ENCODE measurements at regions not wholly inside any gene's neighbourhood (a gene's known extent, or its start where the extent isn't known, plus 50 kb on each side); places are given as distances from the start of the nearest gene placed in this dataset.

- H3K9me3 ChIP-seq = peaks cover 0 to 3% (median 0%) of the 10 kb centered on the region in 4 donors
- H3K4me1 ChIP-seq = no peaks in the 10 kb centered on the region
- WGBS, 2 donors = 56 to 76% methylated on average over 4 of the region's 4 CpGs
- H3K4me3 ChIP-seq = no peak overlapping the region
- H3K36me3 ChIP-seq = no peaks in the 10 kb centered on the region
- no peak for DNase-seq (ENCODE audit: low spot score in 2 of 2)
- H3K27me3 ChIP-seq = no peaks in the 10 kb centered on the region
- no peak overlapping the region for H3K27ac ChIP-seq
- TF ChIP-seq CTCF (IDR thresholded peaks at IDR 0.05) (no peak), POLR2A (IDR thresholded peaks at IDR 0.05) (no peak), EP300 (IDR thresholded peaks at IDR 0.05) (no peak)
Measured at GRCh38 chr4:186424745-186425144, 130.6 kb downstream of the MTNR1A start.

GRCh38 chr4:186422296-186422695 is 133.1 kb downstream of the MTNR1A start:
- DNase-seq (ENCODE audit: low spot score in 2 of 2) = no peak
- TF ChIP-seq POLR2A (IDR thresholded peaks at IDR 0.05) = no peak
- no peak for TF ChIP-seq EP300 (IDR thresholded peaks at IDR 0.05)
- TF ChIP-seq CTCF (IDR thresholded peaks at IDR 0.05) = no peak
- no peaks in the 10 kb centered on the region for H3K4me1 ChIP-seq
- H3K27me3 ChIP-seq = no peaks in the 10 kb centered on the region
- H3K27ac ChIP-seq = no peak overlapping the region
- 47% methylated on average over 2 of the region's 2 CpGs for WGBS, 2 donors
- H3K36me3 ChIP-seq = no peaks in the 10 kb centered on the region
- H3K9me3 ChIP-seq = no peaks in the 10 kb centered on the region
- H3K4me3 ChIP-seq = no peak overlapping the region

- Histone ChIP-seq H3K4me1 (no peaks in the 10 kb centered on the region), H3K36me3 (no peaks in the 10 kb centered on the region), H3K27ac (no peak overlapping the region), H3K9me3 (no peaks in the 10 kb centered on the region), H3K27me3 (no peaks in the 10 kb centered on the region), H3K4me3 (no peak overlapping the region)
- 70 to 76% methylated on average over 5 of the region's 5 CpGs for whole genome bisulfite sequencing, 2 donors
- DNase-seq (ENCODE audit: low spot score in 2 of 2) = no peak
- no peak for TF ChIP-seq CTCF (IDR thresholded peaks at IDR 0.05)
- TF ChIP-seq EP300 (IDR thresholded peaks at IDR 0.05) = no peak
- no peak for TF ChIP-seq POLR2A (IDR thresholded peaks at IDR 0.05)
Measured at GRCh38 chr4:186416451-186417060, 138.8 kb downstream of the MTNR1A start.

- no peak overlapping the region for H3K27ac ChIP-seq
- no peaks in the 10 kb centered on the region for H3K4me1 ChIP-seq
- no peaks in the 10 kb centered on the region for H3K9me3 ChIP-seq
- no peak for TF ChIP-seq CTCF (IDR thresholded peaks at IDR 0.05)
- no peak for TF ChIP-seq EP300 (IDR thresholded peaks at IDR 0.05)
- no peak for TF ChIP-seq POLR2A (IDR thresholded peaks at IDR 0.05)
- DNase-seq (ENCODE audit: low spot score in 2 of 2) = no peak
- WGBS, 2 donors = 93 to 98% methylated on average over 1 of the region's 1 CpG
- no peaks in the 10 kb centered on the region for H3K27me3 ChIP-seq
- no peak overlapping the region for H3K4me3 ChIP-seq
- H3K36me3 ChIP-seq = no peaks in the 10 kb centered on the region
Measured at GRCh38 chr4:186414390-186414789, 141.0 kb downstream of the MTNR1A start.

- DNase-seq (ENCODE audit: low spot score in 2 of 2) = no peak
- no peaks in the 10 kb centered on the region for H3K27me3 ChIP-seq
- H3K4me3 ChIP-seq = no peak overlapping the region
- H3K36me3 ChIP-seq = no peaks in the 10 kb centered on the region
- no peaks in the 10 kb centered on the region for H3K9me3 ChIP-seq
- no peak overlapping the region for H3K27ac ChIP-seq
- TF ChIP-seq CTCF (IDR thresholded peaks at IDR 0.05) (no peak), POLR2A (IDR thresholded peaks at IDR 0.05) (no peak), EP300 (IDR thresholded peaks at IDR 0.05) (no peak)
- 85 to 88% methylated on average over 12 of the region's 12 CpGs for WGBS, 2 donors
- no peaks in the 10 kb centered on the region for H3K4me1 ChIP-seq
Measured at GRCh38 chr4:186405957-186406356, 140.0 kb downstream of the F11 start.
